ENCODE measurements at regions not wholly inside any gene's neighbourhood (a gene's known extent, or its start where the extent isn't known, plus 50 kb on each side); places are given as distances from the start of the nearest gene placed in this dataset.

DNA sequence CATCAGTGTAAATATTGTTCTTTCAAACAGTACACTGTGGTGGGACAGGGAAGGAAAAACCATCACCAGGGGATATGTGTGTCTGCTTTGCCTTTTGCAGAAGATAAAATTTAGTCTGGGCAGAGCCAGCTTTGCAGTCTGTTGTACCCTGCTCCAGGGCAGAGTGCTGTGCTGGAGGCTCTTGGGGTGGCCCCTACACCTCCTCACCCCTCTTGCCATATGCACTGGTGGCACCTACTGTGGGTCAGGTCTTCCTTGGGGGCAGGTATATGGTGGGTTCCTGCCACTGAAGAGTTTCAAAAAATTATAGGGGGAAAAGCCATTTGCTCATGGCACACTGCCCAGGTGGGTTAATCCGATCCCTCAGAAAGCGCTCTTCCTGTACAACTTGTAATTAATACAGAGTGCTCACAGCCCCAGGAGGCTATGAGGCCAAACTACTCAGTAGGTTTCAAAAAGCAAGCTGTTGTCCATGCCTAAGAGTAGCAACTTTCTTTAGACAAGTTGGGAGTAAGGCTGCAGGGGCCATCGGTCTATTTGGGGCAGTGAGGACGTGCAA lies 112.7 kb upstream of the BMPER start:
- no peaks in the 10 kb centered on the region for H4K20me1 ChIP-seq (ENCODE audit: insufficient read depth, low read length)
- H3K27me3 ChIP-seq (ENCODE audit: control insufficient read depth in 2 of 2, insufficient read depth in 2 of 2, low read length in 2 of 2), result no peaks in the 10 kb centered on the region
- no peak overlapping the region for H3K9ac ChIP-seq (ENCODE audit: insufficient read depth, low read length, poor library complexity, severe bottlenecking)
- Mint-ChIP-seq H3K4me1 (no peaks in the 10 kb centered on the region), H3K27ac (no peak overlapping the region), H3K9me3 (peaks cover 6 to 21% (median 9%) of the 10 kb centered on the region in 7 donors), H3K36me3 (no peaks in the 10 kb centered on the region), H3K27me3 (ENCODE audit: low read depth in 3 of 3) (no peaks in the 10 kb centered on the region), H3K4me3 (no peak overlapping the region)
- H3K36me3 ChIP-seq (replicated peaks in 1 of 2; ENCODE audit: control insufficient read depth in 1 of 2, insufficient read depth in 2 of 2, low read length in 2 of 2), result no peaks in the 10 kb centered on the region
- H3K4me2 ChIP-seq (replicated peaks; ENCODE audit: extremely low read depth, low read length, poor library complexity, severe bottlenecking), result no peak overlapping the region
- H3K27ac ChIP-seq (ENCODE audit: low read depth in 1 of 2, low read length in 2 of 2), result no peak overlapping the region
- peaks cover 6 to 9% of the 10 kb centered on the region in 2 donors for H3K9me3 ChIP-seq (replicated peaks in 1 of 2; ENCODE audit: control insufficient read depth in 1 of 2, insufficient read depth in 1 of 2, low read length in 2 of 2)
- no peak for DNase-seq
- 78% methylated on average over 4 of the region's 4 CpGs for WGBS (ENCODE audit: insufficient coverage)
- no peak overlapping the region for H3K4me3 ChIP-seq (replicated peaks in 1 of 3; ENCODE audit: low read depth in 2 of 3, low read length in 3 of 3)
- H3K4me1 ChIP-seq (ENCODE audit: control insufficient read depth in 1 of 2, insufficient read depth in 2 of 2, low read length in 2 of 2), result no peaks in the 10 kb centered on the region
- TF ChIP-seq, protein P1, sequence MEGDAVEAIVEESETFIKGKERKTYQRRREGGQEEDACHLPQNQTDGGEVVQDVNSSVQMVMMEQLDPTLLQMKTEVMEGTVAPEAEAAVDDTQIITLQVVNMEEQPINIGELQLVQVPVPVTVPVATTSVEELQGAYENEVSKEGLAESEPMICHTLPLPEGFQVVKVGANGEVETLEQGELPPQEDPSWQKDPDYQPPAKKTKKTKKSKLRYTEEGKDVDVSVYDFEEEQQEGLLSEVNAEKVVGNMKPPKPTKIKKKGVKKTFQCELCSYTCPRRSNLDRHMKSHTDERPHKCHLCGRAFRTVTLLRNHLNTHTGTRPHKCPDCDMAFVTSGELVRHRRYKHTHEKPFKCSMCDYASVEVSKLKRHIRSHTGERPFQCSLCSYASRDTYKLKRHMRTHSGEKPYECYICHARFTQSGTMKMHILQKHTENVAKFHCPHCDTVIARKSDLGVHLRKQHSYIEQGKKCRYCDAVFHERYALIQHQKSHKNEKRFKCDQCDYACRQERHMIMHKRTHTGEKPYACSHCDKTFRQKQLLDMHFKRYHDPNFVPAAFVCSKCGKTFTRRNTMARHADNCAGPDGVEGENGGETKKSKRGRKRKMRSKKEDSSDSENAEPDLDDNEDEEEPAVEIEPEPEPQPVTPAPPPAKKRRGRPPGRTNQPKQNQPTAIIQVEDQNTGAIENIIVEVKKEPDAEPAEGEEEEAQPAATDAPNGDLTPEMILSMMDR (IDR thresholded peaks at IDR 0.05), result no peak
- intact Hi-C loops (cut with micrococcal nuclease), result no loop called here
- no peak overlapping the region for H2AFZ ChIP-seq (ENCODE audit: insufficient read depth, low read depth, low read length, poor library complexity, severe bottlenecking)
- no peaks in the 10 kb centered on the region for H3K79me2 ChIP-seq (ENCODE audit: insufficient read depth, low read length)

DNA sequence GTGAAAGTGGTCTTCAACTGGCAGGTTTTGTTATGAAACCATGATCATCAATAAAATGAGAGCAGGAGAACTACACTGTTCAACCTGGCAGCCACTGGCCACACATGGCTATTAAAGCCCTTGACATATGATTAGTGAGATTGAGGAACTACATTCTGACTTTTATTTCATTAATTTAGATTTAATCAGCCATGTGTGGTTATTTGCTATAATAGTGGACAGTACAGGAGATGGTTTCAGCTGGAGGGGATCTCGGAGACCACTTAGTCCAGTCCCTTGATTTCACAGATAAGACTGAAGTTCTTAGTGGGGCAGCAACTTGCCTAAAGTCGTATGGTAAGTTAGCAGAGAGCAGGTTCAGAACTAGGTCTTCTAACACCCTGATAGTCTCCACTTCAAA lies 111.7 kb upstream of the BMPER start:
- TF ChIP-seq, protein P1 (IDR thresholded peaks at IDR 0.05), result no peak
- no peak overlapping the region for H3K4me2 ChIP-seq (replicated peaks; ENCODE audit: extremely low read depth, low read length, poor library complexity, severe bottlenecking)
- peaks cover 2 to 6% of the 10 kb centered on the region in 2 donors for H3K9me3 ChIP-seq (replicated peaks in 1 of 2; ENCODE audit: control insufficient read depth in 1 of 2, insufficient read depth in 1 of 2, low read length in 2 of 2)
- no CpG with 5 or more reads among the region's 2 CpGs for WGBS (ENCODE audit: insufficient coverage)
- no peak overlapping the region for H3K4me3 Mint-ChIP-seq
- no peaks in the 10 kb centered on the region for H3K27me3 ChIP-seq (ENCODE audit: control insufficient read depth in 2 of 2, insufficient read depth in 2 of 2, low read length in 2 of 2)
- no peak overlapping the region for H3K27ac ChIP-seq (ENCODE audit: low read depth in 1 of 2, low read length in 2 of 2)
- intact Hi-C loops (cut with micrococcal nuclease), result no loop called here
- H3K9ac ChIP-seq (ENCODE audit: insufficient read depth, low read length, poor library complexity, severe bottlenecking), result no peak overlapping the region
- no peak for DNase-seq
- no peaks in the 10 kb centered on the region for H3K36me3 ChIP-seq (replicated peaks in 1 of 2; ENCODE audit: control insufficient read depth in 1 of 2, insufficient read depth in 2 of 2, low read length in 2 of 2)
- no peak overlapping the region for H2AFZ ChIP-seq (ENCODE audit: insufficient read depth, low read depth, low read length, poor library complexity, severe bottlenecking)
- H3K4me1 ChIP-seq (ENCODE audit: control insufficient read depth in 1 of 2, insufficient read depth in 2 of 2, low read length in 2 of 2), result no peaks in the 10 kb centered on the region
- no peaks in the 10 kb centered on the region for H3K36me3 Mint-ChIP-seq
- H3K4me3 ChIP-seq (replicated peaks in 1 of 3; ENCODE audit: low read depth in 2 of 3, low read length in 3 of 3), result no peak overlapping the region
- no peaks in the 10 kb centered on the region for H4K20me1 ChIP-seq (ENCODE audit: insufficient read depth, low read length)
- H3K9me3 Mint-ChIP-seq, result peaks cover 2 to 15% (median 6%) of the 10 kb centered on the region in 7 donors
- no peaks in the 10 kb centered on the region for H3K79me2 ChIP-seq (ENCODE audit: insufficient read depth, low read length)
- H3K27me3 Mint-ChIP-seq (ENCODE audit: low read depth in 3 of 3), result no peaks in the 10 kb centered on the region
- no peak overlapping the region for H3K27ac Mint-ChIP-seq
- no peaks in the 10 kb centered on the region for H3K4me1 Mint-ChIP-seq
